ENCODE measurements at regions not wholly inside any gene's neighbourhood (a gene's known extent, or its start where the extent isn't known, plus 50 kb on each side); places are given as distances from the start of the nearest gene placed in this dataset.

DNA sequence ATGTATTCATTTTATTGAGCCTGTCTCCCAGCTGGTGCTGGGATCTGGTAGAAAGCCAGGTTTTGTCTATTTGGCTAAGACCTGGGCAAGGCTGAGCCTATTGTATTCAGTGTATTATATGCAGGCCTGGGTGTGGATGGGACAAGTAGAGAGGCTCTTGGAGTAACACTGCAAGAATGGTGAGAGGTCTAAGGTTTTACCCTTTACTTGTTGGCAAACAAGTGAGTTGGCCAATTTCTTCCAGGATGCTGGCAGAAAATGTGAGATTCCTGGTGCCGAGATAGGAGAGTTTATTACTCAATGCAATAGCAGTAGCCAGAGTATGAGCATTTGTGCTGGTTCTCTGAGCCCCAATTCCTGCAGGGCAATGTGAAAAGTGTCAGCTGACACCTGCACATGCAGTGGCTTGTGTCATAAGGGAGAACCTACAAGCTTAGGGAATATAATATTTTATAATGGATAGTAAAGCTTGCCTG, 141.7 kb upstream of the PRLR start:
- Histone ChIP-seq H3K4ac (replicated peaks; ENCODE audit: insufficient read length, low read depth, low read length) (no peak overlapping the region), H3K18ac (ENCODE audit: extremely low read depth, low read length) (no peak overlapping the region), H4K5ac (ENCODE audit: insufficient read length, low read depth, low read length) (no peak overlapping the region), H2BK120ac (replicated peaks; ENCODE audit: low read depth, low read length) (no peak overlapping the region), H3K4me2 (ENCODE audit: insufficient read depth in 1 of 2, low read depth in 2 of 2, low read length in 2 of 2) (no peak overlapping the region), H3K9me3 (ENCODE audit: insufficient read depth in 2 of 2, low read depth in 1 of 2, low read length in 1 of 2) (no peaks in the 10 kb centered on the region), H3K4me3 (ENCODE audit: extremely low read depth in 1 of 4, insufficient read depth in 2 of 4, low read depth in 3 of 4, low read length in 4 of 4) (no peak overlapping the region), H3K79me1 (ENCODE audit: low read depth, low read length) (no peaks in the 10 kb centered on the region), H2BK5ac (ENCODE audit: low read depth, low read length) (no peak overlapping the region), H2BK20ac (ENCODE audit: low read length) (no peak overlapping the region), H2BK12ac (ENCODE audit: low read depth, low read length) (no peak overlapping the region), H3K4me1 (replicated peaks in 1 of 4; ENCODE audit: control insufficient read depth in 3 of 4, insufficient read depth in 4 of 4, low read length in 3 of 4) (peaks cover 0 to 3% (median 0%) of the 10 kb centered on the region in 4 experiments; a peak in 1 of 7 replicates), H4K20me1 (replicated peaks in 1 of 2; ENCODE audit: control insufficient read depth in 1 of 2, insufficient read depth in 2 of 2, low read length in 2 of 2) (no peaks in the 10 kb centered on the region), H3K36me3 (ENCODE audit: control insufficient read depth in 2 of 4, insufficient read depth in 4 of 4, low read length in 3 of 4) (no peaks in the 10 kb centered on the region), H4K91ac (replicated peaks; ENCODE audit: insufficient read length, low read length) (no peak overlapping the region), H3K27ac (ENCODE audit: low read depth, low read length) (no peak overlapping the region), H4K8ac (ENCODE audit: extremely low read depth, insufficient read depth, low read length) (no peak overlapping the region), H2BK15ac (ENCODE audit: low read length) (no peak overlapping the region), H3K56ac (replicated peaks; ENCODE audit: insufficient read length, low read depth, low read length) (no peak overlapping the region), H3K9ac (replicated peaks in 1 of 4; ENCODE audit: extremely low read depth in 1 of 4, low read depth in 3 of 4, low read length in 3 of 4) (no peak overlapping the region), H3K23ac (ENCODE audit: insufficient read length) (no peak overlapping the region), H2AK5ac (ENCODE audit: low read depth, low read length) (no peak overlapping the region), H3K27me3 (replicated peaks in 1 of 4; ENCODE audit: control insufficient read depth in 3 of 4, extremely low read depth in 1 of 4, insufficient read depth in 3 of 4, low read length in 3 of 4) (no peaks in the 10 kb centered on the region), H2AFZ (ENCODE audit: low read length) (no peak overlapping the region), H3K14ac (ENCODE audit: insufficient read length) (no peak overlapping the region), H3K79me2 (ENCODE audit: control insufficient read depth in 1 of 2, insufficient read depth in 2 of 2, low read length in 2 of 2) (no peaks in the 10 kb centered on the region), H3K23me2 (ENCODE audit: low read depth, low read length) (no peaks in the 10 kb centered on the region)
- CTCF ChIA-PET (ENCODE audit: partially characterized antibody) = interaction anchor here (0.6 to 1.2 kb wide), 2 partner anchors 15 to 410 kb away, joined by 3 read pairs; no protein-coding TSS in a partner anchor
- 91% methylated on average over 1 of the region's 1 CpG; no CpG with 5 or more reads in 1 of the 2 experiments for WGBS, 2 experiments (ENCODE audit: extremely low coverage in 1 of 2, insufficient coverage in 1 of 2, insufficient read length in 1 of 2, insufficient replicate concordance in 2 of 2, low coverage in 1 of 2, low lambda C conversion rate in 2 of 2, missing lambda C conversion rate in 1 of 2)
- POLR2A ChIA-PET (ENCODE audit: partially characterized antibody) = interaction anchor here (1.4 kb wide), 1 partner anchor 13 kb away, joined by 3 read pairs; no protein-coding TSS in a partner anchor
- no peak for DNase-seq (ENCODE audit: low read depth in 1 of 2, low spot score in 2 of 2)
- FAIRE-seq = no peak
- TF ChIP-seq ASH2L (IDR thresholded peaks at IDR 0.05; ENCODE audit: low read length) (no peak), NANOG (IDR thresholded peaks at IDR 0.05; ENCODE audit: insufficient read depth, low read depth, low read length, poor library complexity, severe bottlenecking) (no peak), JUN (IDR thresholded peaks at IDR 0.05; ENCODE audit: low read depth, low read length) (no peak), ZNF274 (IDR thresholded peaks at IDR 0.05; ENCODE audit: borderline replicate concordance, extremely low read depth, low read length) (no peak), RAD21 (IDR thresholded peaks at IDR 0.05 in 1 of 2, conservative IDR thresholded peaks at IDR 0.05 in 1 of 2; ENCODE audit: low read depth in 2 of 2, low read length in 2 of 2) (no peak), CTBP2 (IDR thresholded peaks at IDR 0.05; ENCODE audit: borderline replicate concordance, insufficient read depth, insufficient read length, low read length) (no peak), SRF (IDR thresholded peaks at IDR 0.05; ENCODE audit: low read depth, low read length) (no peak), GTF2F1 (IDR thresholded peaks at IDR 0.05; ENCODE audit: borderline replicate concordance, low read depth, low read length) (no peak), RNF2 (IDR thresholded peaks at IDR 0.05; ENCODE audit: borderline replicate concordance, low read depth, low read length, missing control alignments, poor library complexity, severe bottlenecking) (no peak)
- TF ChIP-seq, protein P1, sequence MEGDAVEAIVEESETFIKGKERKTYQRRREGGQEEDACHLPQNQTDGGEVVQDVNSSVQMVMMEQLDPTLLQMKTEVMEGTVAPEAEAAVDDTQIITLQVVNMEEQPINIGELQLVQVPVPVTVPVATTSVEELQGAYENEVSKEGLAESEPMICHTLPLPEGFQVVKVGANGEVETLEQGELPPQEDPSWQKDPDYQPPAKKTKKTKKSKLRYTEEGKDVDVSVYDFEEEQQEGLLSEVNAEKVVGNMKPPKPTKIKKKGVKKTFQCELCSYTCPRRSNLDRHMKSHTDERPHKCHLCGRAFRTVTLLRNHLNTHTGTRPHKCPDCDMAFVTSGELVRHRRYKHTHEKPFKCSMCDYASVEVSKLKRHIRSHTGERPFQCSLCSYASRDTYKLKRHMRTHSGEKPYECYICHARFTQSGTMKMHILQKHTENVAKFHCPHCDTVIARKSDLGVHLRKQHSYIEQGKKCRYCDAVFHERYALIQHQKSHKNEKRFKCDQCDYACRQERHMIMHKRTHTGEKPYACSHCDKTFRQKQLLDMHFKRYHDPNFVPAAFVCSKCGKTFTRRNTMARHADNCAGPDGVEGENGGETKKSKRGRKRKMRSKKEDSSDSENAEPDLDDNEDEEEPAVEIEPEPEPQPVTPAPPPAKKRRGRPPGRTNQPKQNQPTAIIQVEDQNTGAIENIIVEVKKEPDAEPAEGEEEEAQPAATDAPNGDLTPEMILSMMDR (IDR thresholded peaks at IDR 0.05; ENCODE audit: control extremely low read depth in 1 of 3, insufficient read depth in 1 of 3, low read depth in 1 of 3, low read length in 3 of 3) = no peak

All from H1 (cell line).